OCI-LY7 (cell line): ENCODE measurements at regions not wholly inside any gene's neighbourhood (a gene's known extent, or its start where the extent isn't known, plus 50 kb on each side); places are given as distances from the start of the nearest gene placed in this dataset.

ENCODE experiments used
- CTCF ChIP-seq: fragments of 200-600 bp; sonication (generic); conservative IDR thresholded peaks from 2 replicates; pipeline ENCODE4 v1.5.1; 2014; ENCODE audit warnings: mild to moderate bottlenecking, antibody characterized with exemption, low read length, moderate library complexity, mixed read lengths
- EZH2phosphoT487 ChIP-seq: fragments of 200-600 bp; sonication (generic); IDR thresholded peaks from 2 replicates; pipeline ENCODE4 v1.6.1; 2018; ENCODE audit warnings: low read depth, borderline replicate concordance, mild to moderate bottlenecking, mixed run types, antibody characterized with exemption, low read length, moderate library complexity, mixed read lengths

GRCh38 chr11:13126430-13126829 is 117.3 kb downstream of the RASSF10 start:
- TF ChIP-seq CTCF = no peak
- TF ChIP-seq EZH2phosphoT487 = no peak
